ENCODE measurements at regions not wholly inside any gene's neighbourhood (a gene's known extent, or its start where the extent isn't known, plus 50 kb on each side); places are given as distances from the start of the nearest gene placed in this dataset.

DNA sequence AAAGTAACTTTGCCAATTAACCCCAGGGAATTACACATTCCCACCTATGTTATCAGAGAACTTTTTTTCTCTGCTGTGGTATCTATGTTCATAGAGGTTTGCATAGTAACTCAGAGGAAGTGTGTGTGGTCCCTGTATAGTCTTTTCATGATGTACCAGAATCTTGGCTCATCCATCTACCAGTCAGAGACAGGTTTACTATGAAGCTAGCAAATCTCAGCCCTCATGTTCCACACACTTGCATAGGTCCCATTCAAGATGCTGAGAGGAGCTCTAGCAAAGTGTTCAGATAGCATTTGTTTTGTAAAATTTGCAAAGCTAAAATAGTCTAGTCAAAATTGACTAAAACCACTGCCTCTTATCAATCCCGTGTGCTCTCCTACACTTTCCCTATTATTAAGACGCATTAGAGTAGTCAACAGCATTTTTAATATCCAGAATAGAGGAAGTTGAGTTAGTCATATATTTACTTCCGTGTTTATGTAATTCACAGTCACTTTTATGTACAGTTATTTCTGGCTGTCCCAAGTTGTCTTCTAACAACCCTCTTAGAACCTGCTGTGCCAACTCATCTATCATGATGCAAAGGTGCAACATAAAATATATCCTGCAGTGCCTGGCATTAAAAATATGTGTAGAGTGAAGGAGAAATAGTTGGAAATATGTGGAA is 184.2 kb downstream of the FAM76B start:
- peaks cover 13% of the 10 kb centered on the region for H3K4me1 Mint-ChIP-seq (ENCODE audit: low read depth)
- Histone ChIP-seq H3K9me3 (ENCODE audit: control insufficient read depth in 1 of 2, insufficient read depth in 1 of 2, low read length in 2 of 2) (peaks cover 0 to 2% of the 10 kb centered on the region in 2 experiments), H3K4me3 (ENCODE audit: low read length) (no peak overlapping the region), H3K36me3 (ENCODE audit: insufficient read depth, low read length) (no peaks in the 10 kb centered on the region), H3K4me1 (ENCODE audit: insufficient read depth, low read length) (peaks cover 3% of the 10 kb centered on the region), H3K27ac (ENCODE audit: low read depth in 1 of 2, low read length in 2 of 2) (no peak overlapping the region), H3K27me3 (ENCODE audit: control insufficient read depth in 1 of 2, insufficient read depth in 2 of 2, low read length in 2 of 2) (no peaks in the 10 kb centered on the region)
- H3K9me3 Mint-ChIP-seq: no peaks in the 10 kb centered on the region
- ChIA-PET CTCF (interaction anchor here (0.9 to 1.7 kb wide), 2 partner anchors 9 to 100 kb away, joined by 3 to 4 read pairs; no protein-coding TSS in a partner anchor), POLR2A (interaction anchor here (0.6 to 1.3 kb wide), 2 partner anchors 11 to 21 kb away, joined by 3 to 4 read pairs; no protein-coding TSS in a partner anchor)
- DNase-seq (peak in 1 of 14 experiments; percentile 7), ATAC-seq (ENCODE audit: poor library complexity) (no peak)
- H3K36me3 Mint-ChIP-seq (ENCODE audit: low read depth): no peaks in the 10 kb centered on the region
- H3K27ac Mint-ChIP-seq: no peak overlapping the region
- no peak overlapping the region for H3K4me3 Mint-ChIP-seq
- intact Hi-C loops (cut with DNase I, micrococcal nuclease): no loop called here
- no peaks in the 10 kb centered on the region for H3K27me3 Mint-ChIP-seq
- TF ChIP-seq, protein P1, sequence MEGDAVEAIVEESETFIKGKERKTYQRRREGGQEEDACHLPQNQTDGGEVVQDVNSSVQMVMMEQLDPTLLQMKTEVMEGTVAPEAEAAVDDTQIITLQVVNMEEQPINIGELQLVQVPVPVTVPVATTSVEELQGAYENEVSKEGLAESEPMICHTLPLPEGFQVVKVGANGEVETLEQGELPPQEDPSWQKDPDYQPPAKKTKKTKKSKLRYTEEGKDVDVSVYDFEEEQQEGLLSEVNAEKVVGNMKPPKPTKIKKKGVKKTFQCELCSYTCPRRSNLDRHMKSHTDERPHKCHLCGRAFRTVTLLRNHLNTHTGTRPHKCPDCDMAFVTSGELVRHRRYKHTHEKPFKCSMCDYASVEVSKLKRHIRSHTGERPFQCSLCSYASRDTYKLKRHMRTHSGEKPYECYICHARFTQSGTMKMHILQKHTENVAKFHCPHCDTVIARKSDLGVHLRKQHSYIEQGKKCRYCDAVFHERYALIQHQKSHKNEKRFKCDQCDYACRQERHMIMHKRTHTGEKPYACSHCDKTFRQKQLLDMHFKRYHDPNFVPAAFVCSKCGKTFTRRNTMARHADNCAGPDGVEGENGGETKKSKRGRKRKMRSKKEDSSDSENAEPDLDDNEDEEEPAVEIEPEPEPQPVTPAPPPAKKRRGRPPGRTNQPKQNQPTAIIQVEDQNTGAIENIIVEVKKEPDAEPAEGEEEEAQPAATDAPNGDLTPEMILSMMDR (IDR thresholded peaks at IDR 0.05): no peak

DNA sequence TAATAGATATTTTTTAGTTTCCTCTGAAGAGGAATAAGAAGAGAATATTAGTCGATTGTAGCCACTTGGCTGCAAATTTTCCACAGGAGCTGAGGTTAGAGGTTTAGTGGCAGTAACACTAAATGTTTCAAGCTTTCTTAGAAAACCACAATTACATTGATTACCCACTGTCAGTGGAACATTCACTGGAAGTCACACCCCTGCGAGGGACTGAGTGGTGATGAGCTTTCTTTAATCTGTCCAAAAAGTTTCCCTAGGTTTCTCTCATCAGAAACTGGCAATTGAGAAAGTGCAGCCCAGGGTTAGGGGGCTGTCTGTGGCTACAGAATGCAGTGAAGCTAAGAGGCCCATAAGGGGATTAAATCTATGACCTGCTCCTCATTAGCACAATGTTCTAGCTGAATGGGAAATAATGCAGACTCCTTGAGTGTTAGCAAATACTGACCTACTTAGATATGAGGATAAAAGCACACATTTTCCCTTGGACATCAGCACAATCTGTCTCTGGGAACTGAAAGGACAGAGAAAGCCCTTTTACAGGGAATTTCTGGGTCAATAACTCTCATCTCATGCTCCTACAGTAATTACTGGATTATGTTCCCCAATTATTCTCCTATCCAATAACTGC is 189.5 kb downstream of the FAM76B start:
- H3K4me1 ChIP-seq (ENCODE audit: insufficient read depth, low read length): peaks cover 13% of the 10 kb centered on the region
- no peaks in the 10 kb centered on the region for H3K9me3 ChIP-seq (ENCODE audit: control insufficient read depth in 1 of 2, insufficient read depth in 1 of 2, low read length in 2 of 2)
- ATAC-seq (ENCODE audit: poor library complexity) (no peak), DNase-seq (peak in 2 of 14 experiments; percentile 16 to 22)
- CTCF ChIA-PET: interaction anchor here (0.6 kb wide), 1 partner anchor 308 kb away, joined by 3 read pairs; no protein-coding TSS in a partner anchor
- H3K27ac ChIP-seq (ENCODE audit: low read depth in 1 of 2, low read length in 2 of 2): no peak overlapping the region
- TF ChIP-seq, protein P1 (IDR thresholded peaks at IDR 0.05): no peak
- Mint-ChIP-seq H3K9me3 (peaks cover 3% of the 10 kb centered on the region), H3K27me3 (no peaks in the 10 kb centered on the region), H3K4me3 (no peak overlapping the region), H3K4me1 (ENCODE audit: low read depth) (peaks cover 15% of the 10 kb centered on the region), H3K27ac (no peak overlapping the region), H3K36me3 (ENCODE audit: low read depth) (no peaks in the 10 kb centered on the region)
- no peak overlapping the region for H3K4me3 ChIP-seq (ENCODE audit: low read length)
- no peaks in the 10 kb centered on the region for H3K36me3 ChIP-seq (ENCODE audit: insufficient read depth, low read length)
- intact Hi-C loops (cut with DNase I, micrococcal nuclease): no loop called here
- H3K27me3 ChIP-seq (ENCODE audit: control insufficient read depth in 1 of 2, insufficient read depth in 2 of 2, low read length in 2 of 2): no peaks in the 10 kb centered on the region
- POLR2A ChIA-PET: no interaction called here

DNA sequence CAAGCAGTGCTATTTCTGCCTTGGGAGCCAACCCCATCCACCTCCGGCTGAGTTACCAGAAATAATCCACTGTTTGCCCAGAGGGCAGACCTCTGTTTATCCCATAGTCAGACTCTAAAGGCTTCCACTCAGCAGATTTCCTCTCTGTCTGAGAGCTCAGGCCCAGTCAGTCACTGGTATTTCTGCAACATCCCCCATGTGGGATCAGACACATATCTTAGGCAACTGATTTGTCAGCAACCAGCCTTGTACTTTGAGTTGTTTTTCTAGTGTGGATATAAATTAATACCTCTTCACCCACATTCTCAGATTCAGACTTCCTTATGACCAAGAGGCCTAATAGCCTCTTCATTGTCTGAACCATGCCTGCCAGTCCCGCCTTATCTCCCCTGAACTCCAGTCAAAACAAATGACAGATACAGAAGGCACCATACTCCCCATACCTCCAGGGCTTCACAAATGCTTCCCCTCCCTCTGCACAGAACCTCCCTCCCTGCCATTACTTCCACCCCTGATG is 193.6 kb downstream of the FAM76B start:
- peaks cover 14% of the 10 kb centered on the region for H3K4me1 Mint-ChIP-seq (ENCODE audit: low read depth)
- intact Hi-C loops (cut with DNase I, micrococcal nuclease): no loop called here
- H3K27ac Mint-ChIP-seq: no peak overlapping the region
- no peaks in the 10 kb centered on the region for H3K27me3 Mint-ChIP-seq
- DNase-seq: no peak
- H3K4me3 ChIP-seq (ENCODE audit: low read length): no peak overlapping the region
- no peaks in the 10 kb centered on the region for H3K9me3 ChIP-seq (ENCODE audit: control insufficient read depth in 1 of 2, insufficient read depth in 1 of 2, low read length in 2 of 2)
- no peak for ATAC-seq (ENCODE audit: poor library complexity)
- H3K27me3 ChIP-seq (ENCODE audit: control insufficient read depth in 1 of 2, insufficient read depth in 2 of 2, low read length in 2 of 2): no peaks in the 10 kb centered on the region
- ChIA-PET POLR2A (no interaction called here), CTCF (interaction anchor here (2.2 kb wide), 1 partner anchor 9 kb away, joined by 4 read pairs; no protein-coding TSS in a partner anchor)
- no peak overlapping the region for H3K4me3 Mint-ChIP-seq
- peaks cover 3% of the 10 kb centered on the region for H3K9me3 Mint-ChIP-seq
- H3K27ac ChIP-seq (ENCODE audit: low read depth in 1 of 2, low read length in 2 of 2): no peak overlapping the region
- H3K4me1 ChIP-seq (ENCODE audit: insufficient read depth, low read length): peaks cover 13% of the 10 kb centered on the region
- H3K36me3 ChIP-seq (ENCODE audit: insufficient read depth, low read length): no peaks in the 10 kb centered on the region
- no peaks in the 10 kb centered on the region for H3K36me3 Mint-ChIP-seq (ENCODE audit: low read depth)
- TF ChIP-seq, protein P1 (IDR thresholded peaks at IDR 0.05): no peak
